ENCODE measurements at regions not wholly inside any gene's neighbourhood (a gene's known extent, or its start where the extent isn't known, plus 50 kb on each side); places are given as distances from the start of the nearest gene placed in this dataset.
"Not testable (repeated sequence)": the region's sequence is repeated elsewhere in the genome, so short reads cannot be mapped to it uniquely, and the experiment has no call there.

GRCh38 chr10:84571146-84571545, 242.8 kb downstream of the CCSER2 start:
- DNase-seq: no peak

GRCh38 chr10:84574102-84574501, 245.7 kb downstream of the CCSER2 start:
- DNase-seq: no peak

DNA sequence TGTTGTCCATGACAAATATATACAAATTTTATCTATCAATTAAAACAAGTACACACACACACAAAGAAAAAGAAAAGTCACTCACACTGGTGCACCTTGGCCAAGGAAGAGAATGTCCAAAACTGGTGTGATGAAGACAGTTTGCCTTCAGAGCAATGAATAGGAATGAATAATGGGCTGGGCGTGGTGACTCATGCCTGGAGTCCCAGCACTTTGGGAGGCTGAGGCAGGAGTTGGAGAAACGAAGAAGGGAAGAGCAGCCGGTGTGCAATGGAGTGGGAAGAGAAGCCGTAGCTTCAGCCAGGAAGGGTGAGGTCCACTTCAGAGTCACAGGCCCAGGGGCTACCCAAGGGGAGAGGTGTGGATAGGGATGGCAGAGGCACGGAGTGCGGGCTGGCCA, 253.6 kb downstream of the CCSER2 start:
- no peak for DNase-seq

DNA sequence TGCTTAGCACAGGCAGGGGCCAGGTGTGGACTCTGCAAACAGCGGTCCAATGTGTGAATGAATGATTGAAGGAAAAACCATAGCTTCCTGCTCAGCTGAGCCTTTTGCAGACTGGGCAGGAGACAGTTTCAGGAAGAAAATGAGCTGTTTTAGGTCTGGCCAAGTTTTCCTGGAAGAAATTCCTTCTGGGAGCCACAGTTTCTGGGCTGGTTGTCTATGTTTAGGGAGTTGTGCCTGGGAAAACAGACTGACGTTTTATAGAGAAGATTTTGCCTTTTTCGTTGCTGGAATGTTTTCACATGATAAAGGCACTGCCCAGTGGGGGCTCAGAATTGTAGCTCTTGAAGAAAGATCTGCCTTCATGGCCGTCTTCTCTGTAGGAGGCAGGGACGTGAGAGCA, 255.1 kb downstream of the CCSER2 start:
- no peak for DNase-seq

DNA sequence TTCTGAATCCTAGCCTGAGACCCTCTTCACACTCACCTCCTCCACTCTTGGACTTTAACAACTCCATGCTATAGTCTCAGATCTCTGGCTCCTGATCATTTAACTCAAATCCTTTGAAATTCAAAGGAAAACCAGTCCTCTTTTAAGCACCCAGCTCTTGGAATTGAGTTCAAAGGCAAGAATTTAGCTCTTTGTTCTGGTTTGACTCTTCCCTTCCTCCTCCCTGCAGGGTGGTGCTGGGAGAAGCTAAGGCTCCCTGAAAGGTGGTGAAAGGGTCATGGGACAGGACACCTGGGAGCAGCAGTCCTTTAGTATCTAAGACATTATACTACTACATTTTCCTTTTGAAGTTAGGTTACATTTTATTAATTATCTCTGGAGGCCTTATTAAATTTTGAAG, 259.4 kb downstream of the CCSER2 start:
- no peak for DNase-seq

GRCh38 chr10:84588426-84588825, 260.0 kb downstream of the CCSER2 start:
- no peak for DNase-seq

DNA sequence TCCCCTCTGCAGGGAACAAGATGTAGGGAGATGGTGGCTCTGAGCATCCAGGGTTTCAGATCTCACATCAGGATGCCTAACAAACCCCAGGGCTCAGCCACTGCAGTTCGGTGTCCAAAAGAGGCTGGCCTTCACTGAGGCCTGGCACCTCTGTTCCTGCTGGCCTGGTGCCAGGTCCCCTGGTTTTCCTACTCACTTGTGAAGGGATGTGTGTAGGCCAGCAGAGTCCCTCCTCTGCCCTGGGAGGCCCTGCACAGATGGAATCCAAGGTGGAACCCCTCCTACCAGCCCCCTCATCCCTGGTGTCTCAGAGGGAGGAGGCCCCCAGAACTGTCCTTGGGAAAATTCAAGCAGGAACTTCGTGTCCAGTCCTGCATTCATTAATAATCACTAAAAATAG, 260.6 kb downstream of the CCSER2 start:
- no peak for DNase-seq

GRCh38 chr10:84589526-84590205, 261.3 kb downstream of the CCSER2 start:
- no peak for DNase-seq

GRCh38 chr10:84590327-84591193, 262.2 kb downstream of the CCSER2 start:
- DNase-seq: peak; percentile 8

- DNase-seq: no peak
These were observed 265.1 kb downstream of the CCSER2 start for GRCh38 chr10:84593506-84593905.

- no peak for DNase-seq
These were observed 268.2 kb downstream of the CCSER2 start for GRCh38 chr10:84596585-84596984.

- DNase-seq: no peak
These were observed 270.9 kb downstream of the CCSER2 start for GRCh38 chr10:84599254-84599653.

- no peak for DNase-seq
These were observed 272.6 kb downstream of the CCSER2 start for GRCh38 chr10:84600947-84601346.

DNA sequence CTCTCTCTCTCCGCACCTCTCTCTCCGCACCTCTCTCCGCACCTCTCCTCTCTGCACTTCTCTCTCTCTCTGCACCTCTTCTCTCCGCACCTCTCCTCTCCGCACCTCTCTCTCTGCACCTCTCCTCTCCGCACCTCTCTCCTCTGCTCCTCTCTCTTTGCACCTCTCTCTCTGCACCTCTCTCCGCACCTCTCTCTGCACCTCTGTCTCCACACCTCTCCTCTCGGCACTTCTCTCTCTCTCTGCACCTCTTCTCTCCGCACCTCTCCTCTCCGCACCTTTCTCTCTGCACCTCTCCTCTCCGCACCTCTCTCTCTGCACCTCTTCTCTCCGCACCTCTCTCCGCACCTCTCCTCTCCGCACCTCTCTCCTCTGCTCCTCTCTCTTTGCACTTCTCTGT, 274.2 kb downstream of the CCSER2 start:
- DNase-seq: not testable (repeated sequence)

DNA sequence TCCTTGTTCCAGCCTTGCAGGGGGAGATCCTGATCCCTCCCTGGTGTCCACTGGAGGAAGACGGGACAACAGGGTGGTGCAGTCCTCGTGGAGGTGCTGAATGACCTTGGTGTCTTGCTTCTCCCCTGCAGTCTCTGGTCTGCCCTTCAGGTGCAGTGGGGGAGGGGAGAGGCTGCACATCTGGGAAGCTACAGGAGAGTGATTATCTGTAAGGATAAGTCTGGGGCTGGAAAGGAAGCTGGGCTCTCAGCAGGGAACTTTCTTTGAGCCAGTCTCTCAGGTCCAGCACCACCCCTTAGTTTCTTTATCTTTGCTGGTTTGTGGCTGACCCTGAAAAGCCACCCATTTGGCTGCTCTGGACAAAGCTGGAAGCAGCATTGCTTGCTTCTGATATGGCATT, 275.6 kb downstream of the CCSER2 start:
- DNase-seq: no peak

- no peak for DNase-seq
These were observed 277.4 kb downstream of the CCSER2 start for GRCh38 chr10:84605802-84606201.

GRCh38 chr10:84606428-84606827, 278.0 kb downstream of the CCSER2 start:
- DNase-seq: no peak

DNA sequence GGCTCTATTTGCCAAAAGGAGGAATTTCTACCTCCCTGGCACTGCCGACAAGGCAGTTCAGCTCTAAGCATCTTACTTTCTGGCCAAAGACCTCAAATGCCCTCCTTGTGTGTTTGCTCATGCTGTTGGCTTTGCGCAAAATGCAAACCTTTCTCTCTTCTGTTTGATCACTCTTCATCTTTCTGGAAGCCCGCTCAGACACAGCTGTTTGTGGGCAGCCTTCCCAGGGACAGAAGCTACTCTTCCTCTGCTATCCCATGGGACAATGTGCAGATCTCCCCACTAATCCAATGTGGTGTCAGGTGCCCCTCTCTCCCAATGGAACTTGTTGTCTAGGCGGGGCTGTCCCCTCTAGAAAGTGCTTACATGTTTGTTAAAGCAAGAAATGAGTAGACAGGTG, 278.7 kb downstream of the CCSER2 start:
- no peak for DNase-seq

DNA sequence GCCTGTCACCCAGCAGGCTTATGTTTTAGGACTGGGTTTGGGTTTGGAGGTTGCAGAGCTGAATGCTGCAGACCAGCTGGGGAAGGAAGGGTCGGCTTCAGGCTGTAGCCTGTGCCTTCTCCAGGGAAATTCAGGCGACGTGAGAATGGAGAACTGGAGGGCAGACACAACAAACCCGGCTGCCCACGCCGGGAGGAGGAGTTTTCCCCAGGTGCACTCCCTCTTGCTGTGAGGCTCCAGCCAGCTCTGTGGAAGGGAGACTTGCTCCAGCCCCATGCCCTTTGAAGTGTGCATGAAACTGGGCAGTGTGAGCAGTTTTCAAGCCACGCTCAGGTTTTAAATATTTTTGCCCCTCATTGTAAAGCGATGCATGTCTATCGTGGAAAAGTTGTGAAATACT, 279.1 kb downstream of the CCSER2 start:
- DNase-seq: no peak

DNA sequence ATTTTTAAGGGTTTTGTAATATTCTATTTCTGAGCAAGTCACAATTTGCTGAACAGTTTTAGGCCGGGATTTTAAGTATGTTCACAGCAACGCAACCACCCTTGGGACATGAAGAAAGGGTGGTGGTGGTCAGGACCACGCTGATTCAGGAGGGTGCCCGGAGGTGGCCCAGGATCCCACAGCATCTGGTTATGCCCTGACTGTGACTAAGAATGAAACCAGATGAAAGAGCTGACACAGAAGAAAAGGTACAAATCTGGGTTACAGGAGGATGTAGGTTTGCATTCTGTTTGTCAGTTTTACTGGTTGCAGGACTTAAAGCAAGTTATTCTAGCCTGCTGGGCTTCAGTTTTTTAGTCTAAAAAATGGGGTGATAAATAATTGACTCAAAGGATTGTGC, 279.7 kb downstream of the CCSER2 start:
- no peak for DNase-seq

GRCh38 chr10:84613336-84614021, 285.1 kb downstream of the CCSER2 start:
- DNase-seq: peak; percentile 56

DNA sequence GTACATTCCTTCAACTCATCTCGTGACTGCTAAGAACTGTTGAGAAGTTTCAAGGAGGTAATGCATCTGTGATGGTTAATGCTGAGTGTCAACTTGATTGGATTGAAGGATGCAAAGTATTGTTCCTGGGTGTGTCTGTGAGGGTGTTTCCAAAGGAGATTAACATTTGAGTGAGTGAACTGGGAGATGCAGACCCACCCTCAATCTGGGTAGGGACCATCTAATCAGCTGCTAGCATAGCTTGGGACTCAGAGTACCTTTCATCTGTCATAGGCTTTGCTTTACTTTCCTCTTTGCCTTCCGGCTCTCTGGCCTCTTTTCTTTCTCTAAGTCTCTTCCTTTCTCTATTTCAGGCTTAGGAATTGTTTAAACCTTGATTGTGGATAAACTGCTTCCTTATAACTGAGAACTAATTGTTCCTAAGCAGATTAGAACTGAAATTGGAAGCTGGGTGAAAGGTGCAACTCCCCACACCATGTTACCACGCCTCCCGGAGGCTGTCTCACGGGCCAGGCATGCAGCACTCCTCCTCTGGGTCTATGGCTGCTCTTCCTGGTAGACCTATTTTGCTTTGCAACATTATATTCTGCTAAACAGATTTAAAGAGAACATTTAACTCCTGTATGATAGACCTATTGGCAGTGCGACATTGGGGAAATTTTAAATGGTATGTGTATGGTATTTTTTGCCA, 298.2 kb downstream of the CCSER2 start:
- DNase-seq: no peak

- DNase-seq: no peak
These were observed 304.5 kb downstream of the CCSER2 start for GRCh38 chr10:84632866-84633265.
